IPS-15b (cell line): ENCODE measurements at regions not wholly inside any gene's neighbourhood (a gene's known extent, or its start where the extent isn't known, plus 50 kb on each side); places are given as distances from the start of the nearest gene placed in this dataset.

ENCODE experiments used
- H3K27me3 ChIP-seq: one replicate; pipeline ENCODE4 v1.6.1; 2013; ENCODE audit warnings: low read length; ENCODE audit not compliant: control insufficient read depth, insufficient read depth
- H3K36me3 ChIP-seq: one replicate; pipeline ENCODE4 v1.6.1; 2013; ENCODE audit warnings: low read length; ENCODE audit not compliant: control insufficient read depth, insufficient read depth
- H3K4me1 ChIP-seq: one replicate; pipeline ENCODE4 v1.6.1; 2013; ENCODE audit warnings: mild to moderate bottlenecking, low read length; ENCODE audit not compliant: control insufficient read depth, insufficient read depth
- H3K4me3 ChIP-seq: one replicate; pipeline ENCODE4 v1.5.1; 2013; ENCODE audit warnings: low read depth, low read length
- H3K9ac ChIP-seq: one replicate; pipeline ENCODE4 v1.6.1; 2013; ENCODE audit warnings: low read depth, mild to moderate bottlenecking, low read length
- H3K9me3 ChIP-seq: one replicate; pipeline ENCODE4 v1.6.1; 2013; ENCODE audit warnings: mild to moderate bottlenecking, low read length; ENCODE audit not compliant: control insufficient read depth, insufficient read depth

DNA sequence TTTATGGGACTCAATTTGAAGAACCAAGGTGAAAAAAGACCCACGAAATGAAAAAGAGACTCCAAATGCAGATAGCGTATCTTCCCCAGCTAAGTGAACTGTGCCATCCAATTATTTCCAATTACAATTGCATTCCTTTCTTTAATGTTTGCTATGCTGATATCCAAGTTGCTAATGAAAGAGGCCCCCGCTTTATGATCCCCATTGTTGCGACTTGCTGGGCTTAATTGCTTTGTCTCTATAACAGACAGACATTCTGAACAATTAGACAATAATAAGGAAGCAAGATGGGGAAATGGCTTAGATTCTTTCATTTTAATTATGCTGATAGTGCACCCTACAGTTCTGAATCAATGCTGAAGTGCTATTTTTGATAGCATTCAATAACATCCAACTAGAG is 354.3 kb downstream of the KIF4B start:
- H3K9ac ChIP-seq = no peak overlapping the region
- no peaks in the 10 kb centered on the region for H3K9me3 ChIP-seq
- H3K4me1 ChIP-seq = no peaks in the 10 kb centered on the region
- H3K4me3 ChIP-seq = no peak overlapping the region
- H3K36me3 ChIP-seq = no peaks in the 10 kb centered on the region
- no peaks in the 10 kb centered on the region for H3K27me3 ChIP-seq

DNA sequence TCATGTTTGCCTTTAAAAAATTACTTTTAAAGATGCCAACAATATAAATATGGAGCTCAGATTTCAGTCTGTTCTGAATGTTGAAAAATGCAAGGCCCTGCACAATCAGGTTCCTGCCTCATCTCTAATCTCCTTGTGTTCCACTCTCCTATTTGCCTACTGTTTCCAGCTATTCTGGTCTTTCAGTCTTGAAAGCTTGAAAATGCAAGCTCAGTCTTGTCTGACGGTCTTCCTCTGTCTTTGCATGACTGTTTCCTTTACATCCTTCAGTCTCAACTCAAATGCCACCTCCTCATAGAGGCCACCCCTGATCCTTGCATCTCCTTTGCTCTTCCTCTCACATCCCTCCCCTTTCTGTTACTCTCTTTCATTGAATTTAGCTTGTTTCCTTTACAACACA is 354.9 kb downstream of the KIF4B start:
- no peaks in the 10 kb centered on the region for H3K27me3 ChIP-seq

GRCh38 chr5:155380480-155380879 is 366.9 kb downstream of the KIF4B start:
- Histone ChIP-seq H3K36me3 (no peaks in the 10 kb centered on the region), H3K4me1 (no peaks in the 10 kb centered on the region), H3K9me3 (no peaks in the 10 kb centered on the region), H3K27me3 (no peaks in the 10 kb centered on the region), H3K4me3 (no peak overlapping the region), H3K9ac (no peak overlapping the region)

More for the DNA sequence above, 354.9 kb downstream of the KIF4B start:
- no peak overlapping the region for H3K9ac ChIP-seq
- no peaks in the 10 kb centered on the region for H3K9me3 ChIP-seq
- H3K4me1 ChIP-seq = no peaks in the 10 kb centered on the region
- no peaks in the 10 kb centered on the region for H3K36me3 ChIP-seq
- H3K4me3 ChIP-seq = no peak overlapping the region

- no peaks in the 10 kb centered on the region for H3K9me3 ChIP-seq
These were observed 368.1 kb downstream of the KIF4B start for GRCh38 chr5:155381654-155382053.

GRCh38 chr5:155389498-155389897 is 375.9 kb downstream of the KIF4B start:
- Histone ChIP-seq H3K4me1 (no peaks in the 10 kb centered on the region), H3K9me3 (no peaks in the 10 kb centered on the region), H3K4me3 (no peak overlapping the region), H3K9ac (no peak overlapping the region), H3K36me3 (no peaks in the 10 kb centered on the region), H3K27me3 (no peaks in the 10 kb centered on the region)

More at GRCh38 chr5:155381654-155382053, 368.1 kb downstream of the KIF4B start:
- H3K4me1 ChIP-seq = no peaks in the 10 kb centered on the region
- H3K4me3 ChIP-seq = no peak overlapping the region
- H3K9ac ChIP-seq = no peak overlapping the region
- H3K27me3 ChIP-seq = no peaks in the 10 kb centered on the region
- H3K36me3 ChIP-seq = no peaks in the 10 kb centered on the region

DNA sequence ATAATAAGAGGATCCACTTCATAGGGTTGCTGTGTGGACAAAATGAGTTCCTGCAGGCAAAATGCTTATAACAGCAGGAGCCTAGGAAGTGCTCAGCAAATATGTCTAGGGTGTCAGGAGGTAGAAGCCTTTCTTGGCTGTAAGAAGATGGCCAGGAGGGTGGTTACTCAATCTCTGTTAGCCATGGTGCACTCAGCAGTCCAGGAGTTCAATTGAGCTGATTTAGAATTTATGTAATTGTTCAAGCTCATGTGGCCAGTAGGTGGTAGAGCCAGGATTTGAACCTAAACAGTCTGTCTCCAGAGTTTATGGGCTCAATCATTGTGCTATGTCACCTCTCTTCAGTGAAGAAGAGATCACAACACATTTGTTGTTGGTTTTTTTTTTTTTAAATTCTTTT is 381.2 kb downstream of the KIF4B start:
- Histone ChIP-seq H3K9ac (no peak overlapping the region), H3K4me3 (no peak overlapping the region), H3K36me3 (no peaks in the 10 kb centered on the region), H3K4me1 (no peaks in the 10 kb centered on the region), H3K27me3 (no peaks in the 10 kb centered on the region), H3K9me3 (no peaks in the 10 kb centered on the region)

DNA sequence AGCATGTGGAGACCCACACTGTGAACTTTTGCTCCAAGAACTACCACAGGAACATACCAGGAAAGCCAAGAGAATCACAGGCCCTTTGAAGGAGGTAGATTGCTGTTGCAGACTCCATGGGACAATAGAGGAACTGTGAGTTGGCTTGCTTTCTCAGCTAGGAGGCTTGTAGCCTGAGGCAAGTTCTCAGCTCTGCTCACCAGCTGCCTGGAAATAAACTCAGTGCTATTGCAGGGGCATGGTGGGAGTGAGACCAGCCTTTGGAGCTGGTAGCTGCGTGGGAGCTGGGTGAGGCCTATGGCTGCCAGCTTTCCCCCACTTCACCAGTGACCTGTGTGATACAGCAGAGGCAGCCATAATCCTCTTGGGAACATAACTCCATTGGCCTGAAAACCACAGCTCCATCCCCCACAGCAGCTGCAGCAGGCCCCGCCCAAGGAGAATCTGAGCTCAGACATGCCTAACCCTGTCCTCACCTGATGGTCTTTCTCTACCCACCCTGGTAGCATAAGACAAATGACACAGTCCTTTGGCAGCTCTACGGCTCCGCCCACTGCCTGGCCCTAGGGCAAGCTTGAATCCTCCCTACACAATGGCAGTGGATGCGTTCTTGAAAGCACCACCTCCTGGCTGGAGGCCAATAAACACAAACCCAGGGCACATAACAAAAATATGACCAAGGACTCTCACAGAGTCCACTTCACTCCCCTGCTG is 389.5 kb downstream of the KIF4B start:
- Histone ChIP-seq H3K36me3 (no peaks in the 10 kb centered on the region), H3K9me3 (no peaks in the 10 kb centered on the region), H3K27me3 (no peaks in the 10 kb centered on the region), H3K4me3 (no peak overlapping the region), H3K4me1 (no peaks in the 10 kb centered on the region), H3K9ac (no peak overlapping the region)

DNA sequence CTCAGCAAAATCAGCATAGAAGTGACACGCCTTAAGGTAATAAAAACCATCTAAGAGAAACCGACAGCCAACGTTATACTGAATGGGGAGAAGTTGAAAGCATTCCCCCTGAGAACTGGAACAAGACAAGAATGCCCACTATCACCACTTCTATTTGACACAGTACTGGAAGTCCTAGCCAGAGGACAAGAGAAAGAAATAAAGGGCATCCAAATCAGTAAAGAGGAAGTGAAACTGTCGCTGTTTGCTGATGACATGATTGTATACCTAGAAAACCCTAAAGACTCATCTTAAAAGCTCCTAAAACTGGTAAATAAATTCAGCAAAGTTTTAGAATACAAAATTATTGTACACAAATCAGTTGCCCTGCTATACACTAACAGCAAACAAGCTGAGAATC is 393.3 kb downstream of the KIF4B start:
- no peaks in the 10 kb centered on the region for H3K9me3 ChIP-seq
- no peak overlapping the region for H3K4me3 ChIP-seq
- no peaks in the 10 kb centered on the region for H3K4me1 ChIP-seq
- no peaks in the 10 kb centered on the region for H3K27me3 ChIP-seq
- H3K9ac ChIP-seq = no peak overlapping the region
- no peaks in the 10 kb centered on the region for H3K36me3 ChIP-seq

GRCh38 chr5:155408465-155408864 is 394.9 kb downstream of the KIF4B start:
- no peak overlapping the region for H3K4me3 ChIP-seq
- H3K36me3 ChIP-seq = no peaks in the 10 kb centered on the region
- H3K27me3 ChIP-seq = no peaks in the 10 kb centered on the region
- no peak overlapping the region for H3K9ac ChIP-seq
- H3K4me1 ChIP-seq = no peaks in the 10 kb centered on the region
- H3K9me3 ChIP-seq = no peaks in the 10 kb centered on the region

- Histone ChIP-seq H3K9me3 (no peaks in the 10 kb centered on the region), H3K36me3 (no peaks in the 10 kb centered on the region), H3K27me3 (no peaks in the 10 kb centered on the region), H3K4me3 (no peak overlapping the region), H3K9ac (no peak overlapping the region), H3K4me1 (no peaks in the 10 kb centered on the region)
These were observed 403.2 kb downstream of the KIF4B start for GRCh38 chr5:155416765-155417164.

- Histone ChIP-seq H3K9ac (no peak overlapping the region), H3K36me3 (no peaks in the 10 kb centered on the region), H3K27me3 (no peaks in the 10 kb centered on the region), H3K4me3 (no peak overlapping the region), H3K9me3 (no peaks in the 10 kb centered on the region), H3K4me1 (no peaks in the 10 kb centered on the region)
These were observed 405.5 kb downstream of the KIF4B start for GRCh38 chr5:155418960-155419579.

DNA sequence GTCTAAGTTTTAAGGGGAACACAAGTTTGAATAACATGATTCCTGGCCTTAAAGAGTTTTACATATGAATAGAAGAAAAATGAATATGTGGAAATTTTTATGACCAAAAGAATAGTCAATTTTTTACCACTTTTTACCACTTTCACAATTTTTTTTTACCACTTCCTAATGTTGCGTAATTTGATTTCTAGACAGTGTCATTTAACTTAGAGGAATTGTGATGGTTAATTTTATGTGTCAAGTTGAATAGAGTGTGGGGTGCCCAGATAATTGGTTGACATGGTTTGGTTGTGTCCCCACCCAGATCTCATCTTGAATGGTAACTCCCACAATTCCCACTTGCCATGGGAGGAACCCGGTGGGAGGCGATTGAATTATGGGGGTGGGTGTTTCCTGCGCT is 416.6 kb downstream of the KIF4B start:
- no peaks in the 10 kb centered on the region for H3K27me3 ChIP-seq
- H3K9ac ChIP-seq = no peak overlapping the region
- H3K4me3 ChIP-seq = no peak overlapping the region
- H3K4me1 ChIP-seq = no peaks in the 10 kb centered on the region
- no peaks in the 10 kb centered on the region for H3K36me3 ChIP-seq
- H3K9me3 ChIP-seq = no peaks in the 10 kb centered on the region
